H1 (cell line): ENCODE measurements at regions not wholly inside any gene's neighbourhood (a gene's known extent, or its start where the extent isn't known, plus 50 kb on each side); places are given as distances from the start of the nearest gene placed in this dataset.

ENCODE experiments used
- CTCF ChIA-PET: fragments of 300-600 bp; sonication (Branson Sonifier 250); formaldehyde crosslinking; loops from one replicate; lab custom pipeline; 2021; ENCODE audit not compliant: partially characterized antibody; lab: Charles Lee
- POLR2A ChIA-PET: fragments of 300-600 bp; sonication (Branson Sonifier 250); formaldehyde crosslinking; loops from one replicate; lab custom pipeline; 2021; ENCODE audit warnings: inconsistent platforms; ENCODE audit not compliant: partially characterized antibody; lab: Charles Lee
- DNase-seq, 2 experiments: peaks; one replicate each; pipeline versions ENCODE4 v3.0.0 to v3.0.0-alpha.2; 2010 to 2022; ENCODE audit warnings: low spot score in 2 of 2, low read depth in 1 of 2, mixed read lengths in 1 of 2
- FAIRE-seq: peaks from 2 replicates; lab custom pipeline; 2011; peaks lifted over from hg19 to GRCh38; lab: Jason Lieb, UNC
- H2AFZ ChIP-seq: 2 replicates; pipeline ENCODE4 v1.8.1; 2012; ENCODE audit warnings: low read length, inconsistent platforms
- H2AK5ac ChIP-seq: 2 replicates; pipeline ENCODE4 v1.6.1; 2013; ENCODE audit warnings: low read depth, low read length
- H2BK120ac ChIP-seq: replicated peaks from 2 replicates; pipeline ENCODE3; 2013; ENCODE audit warnings: low read depth, low read length, inconsistent platforms
- H2BK12ac ChIP-seq: 2 replicates; pipeline ENCODE4 v1.6.1; 2013; ENCODE audit warnings: low read depth, low read length
- H2BK15ac ChIP-seq: 2 replicates; pipeline ENCODE4 v1.6.1; 2013; ENCODE audit warnings: low read length
- H2BK20ac ChIP-seq: 2 replicates; pipeline ENCODE4 v1.6.1; 2013; ENCODE audit warnings: low read length
- H2BK5ac ChIP-seq: 2 replicates; pipeline ENCODE4 v1.6.1; 2013; ENCODE audit warnings: low read depth, low read length
- H3K14ac ChIP-seq: 2 replicates; pipeline ENCODE4 v1.6.1; 2013; ENCODE audit warnings: inconsistent platforms; ENCODE audit not compliant: insufficient read length
- H3K18ac ChIP-seq: 2 replicates; pipeline ENCODE4 v1.6.1; 2013; ENCODE audit warnings: low read length; ENCODE audit errors: extremely low read depth
- H3K23ac ChIP-seq: 2 replicates; pipeline ENCODE4 v1.6.1; 2013; ENCODE audit warnings: inconsistent platforms; ENCODE audit not compliant: insufficient read length
- H3K23me2 ChIP-seq: 2 replicates; pipeline ENCODE4 v1.6.1; 2013; ENCODE audit warnings: low read depth, low read length
- H3K27ac ChIP-seq: 2 replicates; pipeline ENCODE4 v1.6.1; 2011; ENCODE audit warnings: low read depth, low read length, inconsistent platforms
- H3K27me3 ChIP-seq, 4 experiments: replicated peaks in 1 of 4; 1 replicate in 1 of 4; 2 replicates in 3 of 4; pipeline versions ENCODE4 v1.6.1 to v1.8.1; 2011 to 2013; ENCODE audit warnings: low read length in 3 of 4, mild to moderate bottlenecking in 3 of 4, inconsistent platforms in 2 of 4, mixed read lengths in 2 of 4, moderate library complexity in 1 of 4; ENCODE audit not compliant: control insufficient read depth in 3 of 4, insufficient read depth in 3 of 4; ENCODE audit errors: extremely low read depth in 1 of 4
- H3K36me3 ChIP-seq, 4 experiments: 2 replicates each; pipeline versions ENCODE4 v1.6.1 to v1.8.1; 2011 to 2013; ENCODE audit warnings: mild to moderate bottlenecking in 4 of 4, low read length in 3 of 4, moderate library complexity in 2 of 4, control low read depth in 1 of 4, inconsistent platforms in 1 of 4; ENCODE audit not compliant: insufficient read depth in 4 of 4, control insufficient read depth in 2 of 4
- H3K4ac ChIP-seq: replicated peaks from 2 replicates; pipeline ENCODE3; 2013; ENCODE audit warnings: low read length, low read depth, mixed read lengths, inconsistent platforms; ENCODE audit not compliant: insufficient read length
- H3K4me1 ChIP-seq, 4 experiments: replicated peaks in 1 of 4; 1 replicate in 1 of 4; 2 replicates in 3 of 4; pipeline versions ENCODE4 v1.6.1 to v1.8.1; 2011 to 2013; ENCODE audit warnings: low read length in 3 of 4, inconsistent platforms in 2 of 4, mixed read lengths in 1 of 4; ENCODE audit not compliant: insufficient read depth in 4 of 4, control insufficient read depth in 3 of 4
- H3K4me2 ChIP-seq, 2 experiments: 2 replicates each; pipeline versions ENCODE4 v1.6.1 to v1.8.1; 2011 to 2013; ENCODE audit warnings: low read depth in 2 of 2, low read length in 2 of 2, control low read depth in 1 of 2, inconsistent platforms in 1 of 2, mild to moderate bottlenecking in 1 of 2; ENCODE audit not compliant: insufficient read depth in 1 of 2
- H3K4me3 ChIP-seq, 4 experiments: fragments of 200-600, 300-600 bp in 1 of 4; sonication (generic), shearing (Covaris generic), sonication (Bioruptor Twin) in 1 of 4; 2 replicates each; pipeline versions ENCODE4 v1.5.1 to v1.8.1; 2011 to 2016; ENCODE audit warnings: low read length in 4 of 4, low read depth in 3 of 4, control low read depth in 2 of 4, inconsistent platforms in 2 of 4, mild to moderate bottlenecking in 2 of 4, mixed read lengths in 1 of 4, moderate library complexity in 1 of 4; ENCODE audit not compliant: insufficient read depth in 2 of 4; ENCODE audit errors: extremely low read depth in 1 of 4
- H3K56ac ChIP-seq: replicated peaks from 2 replicates; pipeline ENCODE3; 2013; ENCODE audit warnings: low read depth, mild to moderate bottlenecking, mixed read lengths, low read length, inconsistent platforms; ENCODE audit not compliant: insufficient read length
- H3K79me1 ChIP-seq: 2 replicates; pipeline ENCODE4 v1.6.1; 2013; ENCODE audit warnings: low read depth, low read length, control low read depth
- H3K79me2 ChIP-seq, 2 experiments: 2 replicates each; pipeline versions ENCODE4 v1.6.1 to v1.8.1; 2012 to 2013; ENCODE audit warnings: low read length in 2 of 2, mild to moderate bottlenecking in 2 of 2, inconsistent platforms in 1 of 2; ENCODE audit not compliant: insufficient read depth in 2 of 2, control insufficient read depth in 1 of 2
- H3K9ac ChIP-seq, 4 experiments: replicated peaks in 1 of 4; 1 replicate in 1 of 4; 2 replicates in 3 of 4; pipeline versions ENCODE4 v1.6.1 to v1.8.1; 2011 to 2013; ENCODE audit warnings: low read depth in 3 of 4, low read length in 3 of 4, control low read depth in 2 of 4, mild to moderate bottlenecking in 2 of 4, moderate library complexity in 2 of 4, inconsistent platforms in 1 of 4; ENCODE audit errors: extremely low read depth in 1 of 4
- H3K9me3 ChIP-seq, 2 experiments: 2 replicates each; pipeline versions ENCODE4 v1.6.1 to v1.8.1; 2012 to 2013; ENCODE audit warnings: mild to moderate bottlenecking in 2 of 2, moderate library complexity in 2 of 2, control low read depth in 1 of 2, inconsistent platforms in 1 of 2, low read depth in 1 of 2, low read length in 1 of 2, mixed read lengths in 1 of 2; ENCODE audit not compliant: insufficient read depth in 2 of 2
- H4K20me1 ChIP-seq, 2 experiments: replicated peaks in 1 of 2; 2 replicates each; pipeline versions ENCODE3 to v1.8.1; 2011 to 2013; ENCODE audit warnings: inconsistent platforms in 2 of 2, low read length in 2 of 2, mild to moderate bottlenecking in 1 of 2; ENCODE audit not compliant: insufficient read depth in 2 of 2, control insufficient read depth in 1 of 2
- H4K5ac ChIP-seq: 2 replicates; pipeline ENCODE4 v1.6.1; 2013; ENCODE audit warnings: low read length, low read depth, mixed read lengths, inconsistent platforms; ENCODE audit not compliant: insufficient read length
- H4K8ac ChIP-seq: 2 replicates; pipeline ENCODE4 v1.8.0; 2013; ENCODE audit warnings: mild to moderate bottlenecking, moderate library complexity, low read length, inconsistent platforms; ENCODE audit not compliant: insufficient read depth; ENCODE audit errors: extremely low read depth
- H4K91ac ChIP-seq: replicated peaks from 2 replicates; pipeline ENCODE3; 2013; ENCODE audit warnings: low read length, mixed read lengths, inconsistent platforms; ENCODE audit not compliant: insufficient read length
- CHD1 ChIP-seq: IDR thresholded peaks from 2 replicates; pipeline ENCODE4 v1.6.1; 2012; ENCODE audit warnings: low read depth, low read length, improper control_type of control experiment
- CREB1 ChIP-seq: IDR thresholded peaks from 2 replicates; pipeline ENCODE4 v1.6.1; 2012; ENCODE audit warnings: inconsistent platforms
- JUND ChIP-seq: IDR thresholded peaks from 2 replicates; pipeline ENCODE4 v1.6.1; 2011; ENCODE audit warnings: mild to moderate bottlenecking, improper control_type of control experiment, low read length
- WGBS, 2 experiments: shearing (Covaris generic) in 1 of 2; methylation state at CpG; one replicate each; pipeline versions ENCODE4 v1.1.6 to v1.1.7; 2013 to 2015; ENCODE audit warnings: low lambda C conversion rate in 2 of 2, mixed read lengths in 2 of 2, inconsistent platforms in 1 of 2, low coverage in 1 of 2, missing lambda C conversion rate in 1 of 2; ENCODE audit not compliant: insufficient replicate concordance in 2 of 2, insufficient coverage in 1 of 2, insufficient read length in 1 of 2; ENCODE audit errors: extremely low coverage in 1 of 2, missing lambda C conversion rate in 1 of 2; 5-methylcytosine and 5-hydroxymethylcytosine counted together

- no peak for DNase-seq
- H2BK15ac ChIP-seq: no peak overlapping the region
- H3K27ac ChIP-seq: no peak overlapping the region
- H3K4me1 ChIP-seq: 0 out of 7 replicates have a peak, but pooled peaks cover 0 to 2% (median 0%) of the 10 kb centered on the region in 4 experiments
- H3K23me2 ChIP-seq: no peaks in the 10 kb centered on the region
- H3K9ac ChIP-seq: no peak overlapping the region
- no peaks in the 10 kb centered on the region for H3K27me3 ChIP-seq
- H3K79me2 ChIP-seq: no peaks in the 10 kb centered on the region
- H4K91ac ChIP-seq: no peak overlapping the region
- H4K20me1 ChIP-seq: no peaks in the 10 kb centered on the region
- no peak for FAIRE-seq
- no peak overlapping the region for H2BK12ac ChIP-seq
- H3K56ac ChIP-seq: no peak overlapping the region
- no peak overlapping the region for H3K4me3 ChIP-seq
- H3K4me2 ChIP-seq: no peak overlapping the region
- H3K23ac ChIP-seq: no peak overlapping the region
- no peak overlapping the region for H4K8ac ChIP-seq
- TF ChIP-seq JUND: no peak
- no peak for TF ChIP-seq CHD1
- no peak for TF ChIP-seq CREB1
- H3K79me1 ChIP-seq: no peaks in the 10 kb centered on the region
- no peak overlapping the region for H3K4ac ChIP-seq
- no peaks in the 10 kb centered on the region for H3K36me3 ChIP-seq
- H3K18ac ChIP-seq: no peak overlapping the region
- H2AFZ ChIP-seq: peak overlapping the region; percentile 3; the same call in 1 of the 2 replicates
- no peak overlapping the region for H2AK5ac ChIP-seq
- ChIA-PET CTCF (interaction anchor here (1.3 kb wide), 1 partner anchor 8 kb away, joined by 3 read pairs; no protein-coding TSS in a partner anchor), POLR2A (no interaction called here)
- H4K5ac ChIP-seq: no peak overlapping the region
- no peaks in the 10 kb centered on the region for H3K9me3 ChIP-seq
- H2BK20ac ChIP-seq: no peak overlapping the region
- no peak overlapping the region for H3K14ac ChIP-seq
- no peak overlapping the region for H2BK120ac ChIP-seq
- 85% methylated on average over 4 of the region's 4 CpGs; no CpG with 5 or more reads in 1 of the 2 experiments for WGBS, 2 experiments
- H2BK5ac ChIP-seq: no peak overlapping the region
Observed at GRCh38 chr13:89393758-89394304, 1722.7 kb downstream of the SLITRK5 start.
